LHCN-M2 (cell line): ENCODE measurements at regions not wholly inside any gene's neighbourhood (a gene's known extent, or its start where the extent isn't known, plus 50 kb on each side); places are given as distances from the start of the nearest gene placed in this dataset.

Experiments used
- DNase-seq: peaks from one replicate; pipeline ENCODE4 v3.0.0-alpha.2; 2012; ENCODE audit warnings: low read depth

GRCh38 chr5:124839371-124839998 is 93.0 kb upstream of the ZNF608 start:
- peak; percentile 27 for DNase-seq

- DNase-seq, result no peak
Observed at GRCh38 chr5:124841829-124842712, 95.6 kb upstream of the ZNF608 start.

- no peak for DNase-seq
Observed at GRCh38 chr5:124842725-124843595, 96.5 kb upstream of the ZNF608 start.

GRCh38 chr5:124843596-124843899 is 97.1 kb upstream of the ZNF608 start:
- no peak for DNase-seq

- DNase-seq, result no peak
Observed at GRCh38 chr5:124844371-124844920, 98.0 kb upstream of the ZNF608 start.

- no peak for DNase-seq
Observed at GRCh38 chr5:124847907-124848306, 101.5 kb upstream of the ZNF608 start.

- no peak for DNase-seq
Observed at GRCh38 chr5:124849774-124850173, 103.3 kb upstream of the ZNF608 start.

GRCh38 chr5:124856726-124857125 is 110.3 kb upstream of the ZNF608 start:
- peak; percentile 30 for DNase-seq

- DNase-seq, result no peak
Observed at GRCh38 chr5:124858612-124859011, 112.2 kb upstream of the ZNF608 start.

GRCh38 chr5:124859027-124859426 is 112.6 kb upstream of the ZNF608 start:
- no peak for DNase-seq

- DNase-seq, result no peak
Observed at GRCh38 chr5:124859556-124860290, 113.3 kb upstream of the ZNF608 start.

GRCh38 chr5:124860291-124860655 is 113.8 kb upstream of the ZNF608 start:
- peak; percentile 27 for DNase-seq

GRCh38 chr5:124865066-124865465 is 118.6 kb upstream of the ZNF608 start:
- no peak for DNase-seq

- DNase-seq, result no peak
Observed at GRCh38 chr5:124865603-124866354, 119.3 kb upstream of the ZNF608 start.

GRCh38 chr5:124866355-124867136 is 120.1 kb upstream of the ZNF608 start:
- peak; percentile 64 for DNase-seq

GRCh38 chr5:124867137-124867704 is 120.8 kb upstream of the ZNF608 start:
- peak; percentile 95 for DNase-seq

GRCh38 chr5:124868676-124869075 is 122.2 kb upstream of the ZNF608 start:
- no peak for DNase-seq

- DNase-seq, result no peak
Observed at GRCh38 chr5:124869426-124870033, 123.1 kb upstream of the ZNF608 start.

GRCh38 chr5:124870070-124870469 is 123.6 kb upstream of the ZNF608 start:
- DNase-seq, result no peak
